ENCODE measurements at regions not wholly inside any gene's neighbourhood (a gene's known extent, or its start where the extent isn't known, plus 50 kb on each side); places are given as distances from the start of the nearest gene placed in this dataset.

GRCh38 chr12:69085852-69086251 is 152.9 kb upstream of the CPM start:
- no peak for ATAC-seq (ENCODE audit: insufficient read depth, low FRiP score)
- WGBS, 2 donors, result 84 to 95% methylated on average over 2 of the region's 2 CpGs
- Histone ChIP-seq H3K27me3 (ENCODE audit: control insufficient read depth in 3 of 3, insufficient read depth in 3 of 3, low read length in 2 of 3) (no peaks in the 10 kb centered on the region), H3K27ac (ENCODE audit: low read depth in 1 of 2, low read length in 1 of 2) (no peak overlapping the region), H3K36me3 (ENCODE audit: control insufficient read depth in 4 of 4, insufficient read depth in 4 of 4, low read length in 4 of 4) (no peaks in the 10 kb centered on the region), H3K9me3 (ENCODE audit: control insufficient read depth in 4 of 4, insufficient read depth in 3 of 4, low read length in 3 of 4) (no peaks in the 10 kb centered on the region), H3K9ac (ENCODE audit: insufficient read depth in 1 of 2, low read length in 2 of 2) (no peak overlapping the region), H3K4me1 (ENCODE audit: control insufficient read depth in 5 of 5, insufficient read depth in 5 of 5, low read length in 5 of 5) (no peaks in the 10 kb centered on the region), H3K4me3 (no peak overlapping the region)
- TF ChIP-seq CTCF (IDR thresholded peaks at IDR 0.05; ENCODE audit: control extremely low read depth, extremely low read depth), result no peak
- no peak for DNase-seq

GRCh38 chr12:69087986-69088385 is 151.4 kb upstream of the CPSF6 start:
- ATAC-seq (ENCODE audit: insufficient read depth, low FRiP score) (no peak), DNase-seq (no peak)
- no peak overlapping the region for H3K4me3 ChIP-seq
- no peaks in the 10 kb centered on the region for H3K4me1 ChIP-seq (ENCODE audit: control insufficient read depth in 5 of 5, insufficient read depth in 5 of 5, low read length in 5 of 5)
- no peak overlapping the region for H3K27ac ChIP-seq (ENCODE audit: low read depth in 1 of 2, low read length in 1 of 2)
- H3K9ac ChIP-seq (ENCODE audit: insufficient read depth in 1 of 2, low read length in 2 of 2), result no peak overlapping the region
- H3K27me3 ChIP-seq (ENCODE audit: control insufficient read depth in 3 of 3, insufficient read depth in 3 of 3, low read length in 2 of 3), result no peaks in the 10 kb centered on the region
- no peak for TF ChIP-seq CTCF (IDR thresholded peaks at IDR 0.05; ENCODE audit: control extremely low read depth, extremely low read depth)
- H3K9me3 ChIP-seq (ENCODE audit: control insufficient read depth in 4 of 4, insufficient read depth in 3 of 4, low read length in 3 of 4), result no peaks in the 10 kb centered on the region
- 77 to 93% methylated on average over 8 of the region's 8 CpGs for WGBS, 2 donors
- H3K36me3 ChIP-seq (ENCODE audit: control insufficient read depth in 4 of 4, insufficient read depth in 4 of 4, low read length in 4 of 4), result no peaks in the 10 kb centered on the region

- Histone ChIP-seq H3K9me3 (ENCODE audit: control insufficient read depth in 4 of 4, insufficient read depth in 3 of 4, low read length in 3 of 4) (no peaks in the 10 kb centered on the region), H3K36me3 (ENCODE audit: control insufficient read depth in 4 of 4, insufficient read depth in 4 of 4, low read length in 4 of 4) (no peaks in the 10 kb centered on the region), H3K27me3 (ENCODE audit: control insufficient read depth in 3 of 3, insufficient read depth in 3 of 3, low read length in 2 of 3) (no peaks in the 10 kb centered on the region), H3K4me1 (ENCODE audit: control insufficient read depth in 5 of 5, insufficient read depth in 5 of 5, low read length in 5 of 5) (no peaks in the 10 kb centered on the region), H3K4me3 (no peak overlapping the region), H3K9ac (ENCODE audit: insufficient read depth in 1 of 2, low read length in 2 of 2) (no peak overlapping the region), H3K27ac (ENCODE audit: low read depth in 1 of 2, low read length in 1 of 2) (no peak overlapping the region)
- no peak for TF ChIP-seq CTCF (IDR thresholded peaks at IDR 0.05; ENCODE audit: control extremely low read depth, extremely low read depth)
- no peak for DNase-seq
- WGBS, 2 donors, result 76 to 81% methylated on average over 1 of the region's 1 CpG
- no peak for ATAC-seq (ENCODE audit: insufficient read depth, low FRiP score)
Observed at GRCh38 chr12:69090722-69091121, 148.6 kb upstream of the CPSF6 start.

- Histone ChIP-seq H3K4me3 (no peak overlapping the region), H3K9me3 (ENCODE audit: control insufficient read depth in 4 of 4, insufficient read depth in 3 of 4, low read length in 3 of 4) (no peaks in the 10 kb centered on the region), H3K27ac (ENCODE audit: low read depth in 1 of 2, low read length in 1 of 2) (no peak overlapping the region), H3K27me3 (ENCODE audit: control insufficient read depth in 3 of 3, insufficient read depth in 3 of 3, low read length in 2 of 3) (no peaks in the 10 kb centered on the region), H3K36me3 (ENCODE audit: control insufficient read depth in 4 of 4, insufficient read depth in 4 of 4, low read length in 4 of 4) (no peaks in the 10 kb centered on the region), H3K4me1 (ENCODE audit: control insufficient read depth in 5 of 5, insufficient read depth in 5 of 5, low read length in 5 of 5) (no peaks in the 10 kb centered on the region), H3K9ac (ENCODE audit: insufficient read depth in 1 of 2, low read length in 2 of 2) (no peak overlapping the region)
- 63 to 75% methylated on average over 6 of the region's 6 CpGs for WGBS, 2 donors
- ATAC-seq (ENCODE audit: insufficient read depth, low FRiP score) (no peak), DNase-seq (no peak)
- no peak for TF ChIP-seq CTCF (IDR thresholded peaks at IDR 0.05; ENCODE audit: control extremely low read depth, extremely low read depth)
Observed at GRCh38 chr12:69091442-69092017, 147.8 kb upstream of the CPSF6 start.
